NCI-H460 (cell line): ENCODE measurements at regions not wholly inside any gene's neighbourhood (a gene's known extent, or its start where the extent isn't known, plus 50 kb on each side); places are given as distances from the start of the nearest gene placed in this dataset.

Experiments used
- DNase-seq: peaks from one replicate; pipeline ENCODE4 v3.0.0-alpha.2; 2016; ENCODE audit warnings: low read depth; ENCODE audit errors: extremely low read depth

GRCh38 chr13:106183410-106184065 lies 351.9 kb downstream of the EFNB2 start:
- no peak for DNase-seq

DNA sequence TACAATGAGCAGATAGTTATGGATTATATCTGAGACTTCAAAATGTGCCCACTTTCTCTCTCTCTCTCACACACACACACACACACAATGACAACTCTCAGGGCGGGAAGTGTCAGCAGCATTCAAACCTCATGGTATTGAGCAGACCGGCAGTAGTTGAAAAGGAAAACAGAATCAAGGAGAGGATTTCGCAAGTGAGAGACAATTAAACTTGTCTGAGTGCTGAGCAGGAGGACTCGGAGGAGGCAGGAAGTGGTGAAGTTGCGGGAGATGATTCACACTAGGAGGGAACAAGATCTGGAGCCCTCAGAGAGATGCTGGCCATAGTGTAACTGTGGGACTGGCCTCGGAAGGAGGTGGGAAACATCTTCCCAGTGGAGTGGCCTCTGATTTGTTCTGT lies 353.1 kb downstream of the EFNB2 start:
- DNase-seq: no peak

GRCh38 chr13:106178816-106179215 lies 356.6 kb downstream of the EFNB2 start:
- no peak for DNase-seq

GRCh38 chr13:106177146-106177545 lies 358.3 kb downstream of the EFNB2 start:
- DNase-seq: no peak

- DNase-seq: no peak
Observed at GRCh38 chr13:106176117-106176516, 359.3 kb downstream of the EFNB2 start.

DNA sequence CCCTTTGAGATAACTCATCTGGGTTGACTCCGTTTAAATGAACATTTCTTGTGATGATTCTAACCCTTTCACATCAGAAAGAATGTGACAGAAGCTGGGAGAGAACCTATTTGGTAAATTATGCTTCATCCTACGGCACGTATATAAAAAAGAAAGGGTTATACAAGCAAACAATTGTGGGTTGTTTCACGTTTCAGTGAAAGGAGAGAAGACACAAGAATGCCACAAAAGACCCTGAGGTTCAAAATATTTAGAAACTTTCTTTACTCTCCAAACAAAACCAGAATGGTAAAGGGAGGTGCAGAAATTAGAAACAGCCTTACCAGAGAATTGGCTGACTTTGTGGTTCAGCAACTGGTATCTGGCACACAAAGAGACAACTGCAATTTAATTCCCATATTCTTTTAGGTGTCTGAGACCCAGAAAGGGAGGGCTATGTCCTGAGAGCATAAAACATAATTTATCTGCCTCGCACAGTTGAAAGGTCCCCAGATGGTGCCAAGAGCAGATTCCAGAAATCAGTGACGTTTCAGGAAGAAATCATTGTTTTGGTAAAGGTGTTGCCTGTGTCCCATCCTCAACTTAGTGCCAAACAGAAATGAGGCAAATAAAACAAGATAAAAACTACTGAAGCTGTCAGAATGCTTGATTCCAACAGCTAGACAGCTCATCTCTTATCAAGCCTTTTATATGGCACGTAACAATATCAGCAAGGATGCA lies 361.4 kb downstream of the EFNB2 start:
- no peak for DNase-seq

DNA sequence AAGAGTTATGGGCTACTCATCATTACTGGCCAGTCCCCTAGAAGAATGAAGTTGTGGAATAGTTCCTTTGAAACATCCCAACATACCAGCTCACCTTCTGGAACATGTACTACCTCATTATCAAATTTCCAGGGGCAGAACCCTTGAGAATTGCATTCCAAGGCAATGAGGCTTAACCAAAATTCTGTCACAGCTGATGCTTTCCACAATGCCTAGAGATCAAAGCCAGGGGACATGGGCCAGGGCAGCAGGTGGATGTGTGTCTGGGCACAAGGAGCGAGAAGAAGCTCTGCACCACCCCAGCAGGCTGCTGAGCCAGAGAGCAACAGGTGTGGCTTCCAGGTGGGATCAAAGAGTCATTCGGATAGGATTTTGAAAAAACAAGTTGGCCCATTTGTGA lies 362.1 kb downstream of the EFNB2 start:
- DNase-seq: no peak

DNA sequence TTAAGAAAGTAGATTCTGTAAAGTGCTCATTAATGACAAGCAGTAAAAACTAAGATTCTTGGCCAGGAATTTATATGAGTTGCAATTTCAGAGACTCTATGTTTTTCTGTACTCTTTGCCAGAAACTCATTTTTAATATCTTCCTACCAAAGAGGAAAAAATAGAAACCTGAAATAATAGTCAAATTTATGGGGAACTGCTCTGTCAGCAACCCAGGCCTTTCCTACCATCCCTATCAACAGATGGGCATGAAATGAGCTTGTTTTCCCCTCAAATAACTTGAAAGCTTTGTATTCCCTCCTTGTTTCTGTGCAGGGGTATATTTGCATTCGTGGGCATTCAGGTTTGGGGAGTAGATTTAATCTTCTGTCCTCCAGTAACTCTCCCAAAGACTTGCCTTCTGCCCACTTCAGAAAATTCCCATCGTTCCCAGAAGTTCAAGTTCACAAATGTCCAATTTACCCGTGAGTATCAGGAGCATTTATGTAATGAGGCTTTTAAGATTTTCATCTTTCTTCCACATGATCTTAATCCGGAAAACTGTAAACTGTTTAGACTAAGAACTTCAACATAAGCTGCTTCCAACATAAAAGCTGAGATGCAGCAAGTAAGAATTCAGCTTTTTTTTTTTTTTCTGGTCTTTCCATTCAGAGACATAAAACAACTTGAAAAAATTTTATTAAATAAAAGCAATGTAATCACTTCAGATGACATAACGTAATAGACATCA lies 363.1 kb downstream of the EFNB2 start:
- DNase-seq: no peak

DNA sequence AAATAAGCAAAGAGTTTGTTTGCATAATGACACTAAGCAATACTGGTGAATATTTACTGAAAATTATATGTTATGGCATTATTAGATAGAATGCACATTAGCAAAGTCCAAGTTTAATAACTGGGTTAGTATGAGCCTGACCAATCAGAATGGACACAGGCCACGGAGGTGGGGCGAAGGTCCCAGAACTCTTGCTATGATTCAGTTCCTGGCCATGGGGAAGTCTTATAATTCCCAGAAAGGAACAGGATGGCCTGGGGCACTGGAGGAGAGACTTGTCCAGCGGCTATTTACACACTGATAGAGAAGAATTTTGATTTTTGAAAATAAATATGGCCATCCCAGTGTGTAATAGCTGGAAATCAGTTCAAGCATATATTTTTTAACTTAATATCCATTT lies 372.0 kb downstream of the EFNB2 start:
- DNase-seq: no peak

DNA sequence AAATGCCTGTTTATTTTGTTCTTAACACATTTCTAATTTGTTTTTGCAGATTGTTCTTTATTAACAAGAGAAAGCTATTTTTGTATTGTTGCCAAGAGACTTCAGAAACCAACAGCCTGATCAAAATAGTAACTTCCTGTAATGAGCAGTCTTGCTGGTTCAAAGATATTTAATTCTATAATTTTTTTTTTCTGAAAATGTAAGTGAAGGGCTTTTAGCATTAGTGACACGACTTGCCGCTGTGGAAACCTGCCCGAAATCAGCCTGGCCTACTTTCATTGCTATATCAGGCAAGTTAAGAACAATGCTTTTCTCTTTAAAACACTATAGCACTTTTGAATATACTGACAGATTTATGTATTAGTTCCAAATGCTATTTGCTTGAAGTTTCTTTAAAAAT lies 374.3 kb downstream of the EFNB2 start:
- DNase-seq: no peak

GRCh38 chr13:106159295-106160195 lies 375.9 kb downstream of the EFNB2 start:
- DNase-seq: no peak

DNA sequence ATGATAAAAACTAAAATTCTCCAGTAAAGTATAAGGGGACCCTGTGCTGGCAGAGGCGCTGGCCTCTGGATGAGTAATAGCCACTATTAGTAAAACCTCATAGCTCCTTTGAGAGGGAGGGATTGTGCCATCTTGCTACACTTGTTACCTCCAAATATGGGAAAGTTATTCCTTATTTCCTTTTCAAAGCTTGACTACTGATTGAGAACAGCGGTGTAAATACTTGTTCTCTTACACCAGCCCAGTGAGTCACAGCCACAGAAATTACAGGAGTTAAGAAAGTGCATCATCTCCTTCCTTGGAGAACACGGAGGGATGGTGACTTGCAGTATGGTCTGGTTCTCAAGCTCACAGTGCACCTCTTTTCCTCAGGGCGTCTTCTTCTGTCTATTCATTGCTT lies 379.0 kb downstream of the EFNB2 start:
- DNase-seq: no peak

DNA sequence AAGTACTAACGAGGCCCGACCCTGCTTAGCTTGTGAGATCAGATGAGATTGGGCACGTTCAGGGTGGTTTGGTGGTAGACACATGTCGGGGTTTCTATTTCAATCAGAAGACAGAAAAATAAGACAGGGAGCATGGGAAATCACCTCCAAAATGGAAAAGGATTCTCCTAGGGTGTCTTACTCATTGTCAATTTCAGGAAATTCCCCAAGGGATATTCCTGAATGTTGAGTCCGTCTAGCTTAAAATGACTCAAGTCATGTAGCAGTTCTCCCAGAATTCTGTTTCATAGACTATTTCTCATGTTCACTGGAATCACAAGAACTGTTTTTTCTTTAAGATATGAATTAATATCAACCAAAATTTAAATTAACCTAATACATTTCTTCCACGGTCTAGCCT lies 380.1 kb downstream of the EFNB2 start:
- DNase-seq: no peak

- DNase-seq: no peak
Observed at GRCh38 chr13:106153876-106154275, 381.6 kb downstream of the EFNB2 start.

DNA sequence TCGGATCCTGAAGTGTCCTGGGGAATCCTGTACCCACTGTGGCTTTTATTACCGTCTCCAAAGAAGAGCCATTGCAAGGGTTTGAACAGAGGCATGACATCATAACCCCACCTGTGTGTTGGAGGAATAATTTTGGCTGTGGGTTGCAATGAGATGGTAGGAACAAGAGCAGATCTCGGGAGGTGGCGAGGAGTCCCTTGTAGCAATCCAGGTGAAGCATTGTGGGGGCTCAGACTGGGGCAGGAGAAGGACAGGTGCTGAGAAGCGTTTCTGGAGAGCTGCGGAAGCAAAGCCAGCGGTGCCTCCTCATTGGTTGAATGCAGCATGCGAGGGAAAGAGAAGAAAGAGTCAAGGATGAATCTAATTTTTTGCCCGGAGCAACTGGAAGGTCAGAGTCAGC lies 382.4 kb downstream of the EFNB2 start:
- DNase-seq: no peak

- no peak for DNase-seq
Observed at GRCh38 chr13:106152047-106152446, 383.4 kb downstream of the EFNB2 start.

GRCh38 chr13:106151056-106151699 lies 384.3 kb downstream of the EFNB2 start:
- no peak for DNase-seq

- DNase-seq: no peak
Observed at GRCh38 chr13:106145997-106146864, 389.2 kb downstream of the EFNB2 start.

DNA sequence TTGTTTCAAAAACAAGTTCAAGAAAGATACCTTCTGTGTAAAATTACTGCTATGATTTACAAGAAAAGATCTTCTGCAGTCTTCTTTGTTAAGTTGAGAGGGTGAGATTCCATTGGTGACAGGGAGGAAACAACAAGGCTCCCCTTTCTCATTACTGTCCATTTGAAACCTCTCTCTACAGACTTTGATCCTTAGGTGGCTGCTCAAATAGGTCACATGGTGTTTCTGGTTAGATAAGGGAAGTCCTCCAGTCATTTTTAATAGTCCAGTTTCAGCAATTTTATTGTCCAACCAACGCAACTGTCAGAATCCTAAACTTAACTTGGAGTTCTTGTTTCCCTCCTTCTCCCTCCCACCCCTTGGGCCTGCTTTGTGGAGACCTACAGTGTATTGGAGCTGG lies 390.4 kb downstream of the EFNB2 start:
- no peak for DNase-seq
